Psoas muscle (tissue), 7 donors: ENCODE measurements at regions not wholly inside any gene's neighbourhood (a gene's known extent, or its start where the extent isn't known, plus 50 kb on each side); places are given as distances from the start of the nearest gene placed in this dataset.

ENCODE experiments used
- ATAC-seq, 4 donors: fragments of 200-7000 bp; cut with Tn5 transposase; one replicate each; pipeline ENCODE4 v1.9.1; 2020; ENCODE audit warnings: moderate library complexity in 3 of 4, mild to moderate bottlenecking in 2 of 4
- DNase-seq, 2 donors: peaks; one replicate each; pipeline ENCODE4 v3.0.0-alpha.2; 2020
- H3K27ac ChIP-seq: fragments of 200-600 bp; one replicate; pipeline ENCODE4 v1.8.0; 2022
- H3K27me3 ChIP-seq, 3 donors: fragments of 200-600 bp in 1 of 3; one replicate each; pipeline versions ENCODE4 v1.6.1 to v1.8.0; 2013 to 2022; ENCODE audit warnings: low read length in 2 of 3, mild to moderate bottlenecking in 2 of 3, moderate library complexity in 1 of 3; ENCODE audit not compliant: insufficient read depth in 3 of 3
- H3K36me3 ChIP-seq, 2 donors: fragments of 200-600 bp in 1 of 2; one replicate each; pipeline versions ENCODE4 v1.6.1 to v1.8.0; 2013 to 2022; ENCODE audit warnings: low read depth in 1 of 2, mild to moderate bottlenecking in 1 of 2, moderate library complexity in 1 of 2; ENCODE audit not compliant: insufficient read depth in 1 of 2
- H3K4me1 ChIP-seq: fragments of 200-600 bp; one replicate; pipeline ENCODE4 v1.8.0; 2022
- H3K4me3 ChIP-seq: fragments of 200-600 bp; one replicate; pipeline ENCODE4 v1.8.0; 2022; ENCODE audit warnings: mild to moderate bottlenecking
- H3K9me3 ChIP-seq: fragments of 200-600 bp; one replicate; pipeline ENCODE4 v1.8.0; 2022
- WGBS, 3 donors: extraction: QIAGEN DNeasy Blood & Tissue Kit; methylation state at CpG; one replicate each; pipeline versions ENCODE4 v1.1.6 to v1.1.7; 2013; 5-methylcytosine and 5-hydroxymethylcytosine counted together
- intact Hi-C, 2 donors: fragments of 100-400 bp; cut with DNase I; formaldehyde crosslinking; loops; one replicate each; pipeline versions ENCODE4 v1.11.0 to v1.14.2; 2022
- TF ChIP-seq, protein P1 (sequence below): fragments of 200-600 bp; IDR thresholded peaks from one replicate; pipeline ENCODE4 v1.8.0; 2022; ENCODE audit warnings: antibody characterized with exemption
- donor health status: healthy with polysubstance abuse.
- donor health status: DM: no; HTN: no; CAD: no; lungs with moderate emphysema.
- donor health status: Bipolar disorder and iron deficiency.
- donor health status: healthy.
- donor health status: DM: yes; HTN: yes; CAD: no.
- donor health status: DM: no; HTN: no; CAD: no.
- donor health status: DM: yes; HTN: yes; CAD: no.

DNA sequence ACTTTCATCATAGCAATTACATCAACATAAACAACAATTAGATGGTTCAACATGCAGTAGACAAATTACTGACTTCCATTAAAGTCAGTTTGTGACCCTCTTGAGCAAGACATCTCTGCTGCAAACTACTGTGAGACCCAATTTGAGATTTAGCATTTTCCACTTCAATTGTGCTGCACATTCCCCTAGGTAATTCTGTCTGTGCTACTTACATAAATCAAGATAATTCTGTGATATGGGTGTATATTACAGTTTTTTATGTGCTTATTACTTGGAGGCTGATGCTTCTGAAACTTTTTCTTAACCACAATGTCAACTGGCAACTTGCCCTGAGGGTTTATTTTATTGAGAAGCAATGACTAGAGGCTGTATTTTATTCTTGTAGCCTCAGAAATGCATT lies 1714.4 kb downstream of the OLFM4 start:
- no peaks in the 10 kb centered on the region for H3K36me3 ChIP-seq
- TF ChIP-seq, protein P1, sequence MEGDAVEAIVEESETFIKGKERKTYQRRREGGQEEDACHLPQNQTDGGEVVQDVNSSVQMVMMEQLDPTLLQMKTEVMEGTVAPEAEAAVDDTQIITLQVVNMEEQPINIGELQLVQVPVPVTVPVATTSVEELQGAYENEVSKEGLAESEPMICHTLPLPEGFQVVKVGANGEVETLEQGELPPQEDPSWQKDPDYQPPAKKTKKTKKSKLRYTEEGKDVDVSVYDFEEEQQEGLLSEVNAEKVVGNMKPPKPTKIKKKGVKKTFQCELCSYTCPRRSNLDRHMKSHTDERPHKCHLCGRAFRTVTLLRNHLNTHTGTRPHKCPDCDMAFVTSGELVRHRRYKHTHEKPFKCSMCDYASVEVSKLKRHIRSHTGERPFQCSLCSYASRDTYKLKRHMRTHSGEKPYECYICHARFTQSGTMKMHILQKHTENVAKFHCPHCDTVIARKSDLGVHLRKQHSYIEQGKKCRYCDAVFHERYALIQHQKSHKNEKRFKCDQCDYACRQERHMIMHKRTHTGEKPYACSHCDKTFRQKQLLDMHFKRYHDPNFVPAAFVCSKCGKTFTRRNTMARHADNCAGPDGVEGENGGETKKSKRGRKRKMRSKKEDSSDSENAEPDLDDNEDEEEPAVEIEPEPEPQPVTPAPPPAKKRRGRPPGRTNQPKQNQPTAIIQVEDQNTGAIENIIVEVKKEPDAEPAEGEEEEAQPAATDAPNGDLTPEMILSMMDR, result no peak
- no peak for DNase-seq
- no peak overlapping the region for H3K27ac ChIP-seq
- intact Hi-C loops, result no loop called here
- H3K4me1 ChIP-seq, result no peaks in the 10 kb centered on the region
- no peaks in the 10 kb centered on the region for H3K9me3 ChIP-seq
- no peak for ATAC-seq
- no peaks in the 10 kb centered on the region for H3K27me3 ChIP-seq
- no peak overlapping the region for H3K4me3 ChIP-seq

DNA sequence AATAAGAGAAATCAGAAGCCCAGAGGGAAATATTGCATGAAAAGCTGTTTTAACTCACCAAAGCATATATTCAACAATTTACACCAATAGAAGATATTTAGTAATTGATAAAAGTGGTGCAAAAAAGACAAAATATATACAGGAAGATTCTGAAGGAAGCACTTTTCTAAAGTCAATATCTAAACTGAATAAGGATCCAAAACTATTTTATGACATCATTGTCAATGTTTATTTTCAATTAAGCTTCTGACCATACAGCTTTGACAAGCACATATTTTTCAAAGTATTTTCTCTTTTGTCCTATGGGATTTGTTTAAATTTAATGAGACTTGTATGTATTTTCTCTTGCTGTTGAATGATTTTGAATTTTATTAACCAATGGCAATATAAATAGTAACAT lies 1716.1 kb downstream of the OLFM4 start:
- DNase-seq, result no peak
- no peaks in the 10 kb centered on the region for H3K27me3 ChIP-seq
- H3K27ac ChIP-seq, result no peak overlapping the region
- TF ChIP-seq, protein P1, result no peak
- H3K4me1 ChIP-seq, result no peaks in the 10 kb centered on the region
- intact Hi-C loops, result no loop called here
- ATAC-seq, result no peak
- no peaks in the 10 kb centered on the region for H3K9me3 ChIP-seq
- H3K36me3 ChIP-seq, result no peaks in the 10 kb centered on the region
- H3K4me3 ChIP-seq, result no peak overlapping the region

DNA sequence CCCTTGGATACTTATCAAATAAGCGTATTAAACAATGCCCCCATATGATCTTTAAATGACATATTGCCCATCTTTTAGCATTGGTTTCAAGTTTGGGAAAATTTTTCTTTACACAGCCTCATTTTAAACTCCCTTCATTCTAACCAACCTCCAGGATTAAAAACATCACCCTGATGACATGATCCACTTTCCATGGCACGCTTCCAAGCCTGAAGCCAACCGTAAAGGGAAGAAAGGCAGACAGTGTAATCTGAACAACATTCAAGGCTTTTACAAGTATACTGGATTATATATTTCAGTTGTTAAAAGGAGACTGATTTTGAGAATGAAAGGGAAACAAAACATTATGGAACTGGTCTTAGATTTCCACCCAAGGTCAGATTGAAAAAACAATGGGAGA lies 1721.9 kb downstream of the OLFM4 start:
- Histone ChIP-seq H3K27me3 (no peaks in the 10 kb centered on the region), H3K4me1 (no peaks in the 10 kb centered on the region), H3K4me3 (no peak overlapping the region), H3K36me3 (no peaks in the 10 kb centered on the region), H3K9me3 (no peaks in the 10 kb centered on the region), H3K27ac (no peak overlapping the region)
- WGBS, 3 donors, result 54 to 59% (median 57%) methylated on average over 3 of the region's 3 CpGs
- no peak for DNase-seq
- intact Hi-C loops, result no loop called here
- no peak for ATAC-seq
- TF ChIP-seq, protein P1, result no peak

DNA sequence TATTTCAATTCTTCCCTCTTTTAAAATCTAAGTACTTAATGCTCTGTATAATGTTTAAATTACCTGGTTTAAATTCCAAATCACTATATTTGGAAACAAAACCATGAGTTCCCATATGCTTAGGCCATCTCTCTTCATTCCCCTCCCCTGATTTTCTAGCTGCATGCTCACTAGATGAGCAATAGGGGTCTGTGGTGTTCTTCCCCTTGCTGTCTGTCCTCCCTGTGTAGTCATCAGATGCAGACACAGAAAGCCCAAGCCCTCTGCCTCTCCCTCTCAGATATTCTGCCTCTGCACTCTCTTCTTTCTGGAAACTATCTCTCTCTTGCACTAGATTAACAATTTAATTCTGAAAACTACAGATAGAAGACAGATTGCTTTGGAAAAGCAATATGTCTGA lies 1730.2 kb downstream of the OLFM4 start:
- no peak for DNase-seq
- no peaks in the 10 kb centered on the region for H3K36me3 ChIP-seq
- H3K27me3 ChIP-seq, result no peaks in the 10 kb centered on the region
- ATAC-seq, result no peak
- no peaks in the 10 kb centered on the region for H3K4me1 ChIP-seq
- no peaks in the 10 kb centered on the region for H3K9me3 ChIP-seq
- no peak overlapping the region for H3K27ac ChIP-seq
- TF ChIP-seq, protein P1, result no peak
- no peak overlapping the region for H3K4me3 ChIP-seq
- intact Hi-C loops, result no loop called here

DNA sequence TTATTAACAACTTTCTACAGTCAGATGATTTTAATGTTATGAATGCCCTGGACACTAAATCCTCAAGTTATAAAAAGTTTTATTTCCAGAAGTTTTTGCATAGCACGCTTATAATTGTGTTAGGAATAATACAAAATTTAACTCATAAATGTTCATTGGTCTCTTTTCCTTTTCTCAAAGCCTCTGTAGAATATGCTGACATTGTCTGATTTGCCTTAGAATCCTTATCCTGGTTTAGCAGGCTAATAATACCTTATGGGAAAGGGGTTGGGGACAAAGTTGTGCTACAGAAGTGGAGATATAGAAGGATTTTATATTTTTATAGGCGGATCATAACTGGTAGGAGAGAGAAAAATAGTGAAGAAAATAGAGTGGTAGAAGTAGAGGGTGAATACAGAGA lies 1739.6 kb downstream of the OLFM4 start:
- Histone ChIP-seq H3K4me1 (no peaks in the 10 kb centered on the region), H3K36me3 (no peaks in the 10 kb centered on the region), H3K27me3 (no peaks in the 10 kb centered on the region), H3K27ac (no peak overlapping the region), H3K9me3 (no peaks in the 10 kb centered on the region), H3K4me3 (no peak overlapping the region)
- intact Hi-C loops, result no loop called here
- ATAC-seq, result no peak
- no peak for DNase-seq
- TF ChIP-seq, protein P1, result no peak
- WGBS, 3 donors, result 67 to 73% (median 68%) methylated on average over 2 of the region's 2 CpGs
